OCI-LY1 (cell line): ENCODE measurements at regions not wholly inside any gene's neighbourhood (a gene's known extent, or its start where the extent isn't known, plus 50 kb on each side); places are given as distances from the start of the nearest gene placed in this dataset.

Source experiments
- EZH2 ChIP-seq: fragments of 200-600 bp; sonication (generic), shearing (Covaris generic); IDR thresholded peaks from 2 replicates; pipeline ENCODE4 v1.8.0; 2017; ENCODE audit warnings: borderline replicate concordance, mixed run types, mild to moderate bottlenecking, antibody characterized with exemption, low read length, moderate library complexity, mixed read lengths
- TF ChIP-seq, protein P1 (sequence below): fragments of 200-600 bp; sonication (generic), shearing (Covaris generic); IDR thresholded peaks from 2 replicates; pipeline ENCODE4 v1.5.1; 2017; ENCODE audit warnings: mild to moderate bottlenecking, antibody characterized with exemption, low read length, moderate library complexity, mixed read lengths

DNA sequence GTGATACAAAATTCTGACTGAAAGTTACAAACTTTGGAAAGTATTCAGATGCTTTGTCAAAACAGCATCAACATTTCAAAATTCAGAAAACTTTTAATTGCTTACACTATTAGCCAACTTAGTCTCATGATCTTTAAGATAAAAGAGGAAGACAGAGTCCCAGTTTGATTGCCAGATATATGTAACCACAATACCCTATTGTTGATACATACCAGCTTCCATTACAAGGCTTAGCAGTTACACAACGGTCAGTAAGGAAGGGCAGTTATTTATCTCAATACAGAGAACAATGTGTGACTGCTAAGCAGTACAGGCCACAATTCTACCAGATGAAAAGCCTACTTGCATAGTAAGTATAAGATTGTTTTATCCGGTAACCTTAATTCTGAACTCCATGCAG lies 138.4 kb downstream of the SPANXN3 start:
- TF ChIP-seq, protein P1, sequence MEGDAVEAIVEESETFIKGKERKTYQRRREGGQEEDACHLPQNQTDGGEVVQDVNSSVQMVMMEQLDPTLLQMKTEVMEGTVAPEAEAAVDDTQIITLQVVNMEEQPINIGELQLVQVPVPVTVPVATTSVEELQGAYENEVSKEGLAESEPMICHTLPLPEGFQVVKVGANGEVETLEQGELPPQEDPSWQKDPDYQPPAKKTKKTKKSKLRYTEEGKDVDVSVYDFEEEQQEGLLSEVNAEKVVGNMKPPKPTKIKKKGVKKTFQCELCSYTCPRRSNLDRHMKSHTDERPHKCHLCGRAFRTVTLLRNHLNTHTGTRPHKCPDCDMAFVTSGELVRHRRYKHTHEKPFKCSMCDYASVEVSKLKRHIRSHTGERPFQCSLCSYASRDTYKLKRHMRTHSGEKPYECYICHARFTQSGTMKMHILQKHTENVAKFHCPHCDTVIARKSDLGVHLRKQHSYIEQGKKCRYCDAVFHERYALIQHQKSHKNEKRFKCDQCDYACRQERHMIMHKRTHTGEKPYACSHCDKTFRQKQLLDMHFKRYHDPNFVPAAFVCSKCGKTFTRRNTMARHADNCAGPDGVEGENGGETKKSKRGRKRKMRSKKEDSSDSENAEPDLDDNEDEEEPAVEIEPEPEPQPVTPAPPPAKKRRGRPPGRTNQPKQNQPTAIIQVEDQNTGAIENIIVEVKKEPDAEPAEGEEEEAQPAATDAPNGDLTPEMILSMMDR = no peak
- TF ChIP-seq EZH2 = no peak
